PFSK-1 (cell line): ENCODE measurements at regions not wholly inside any gene's neighbourhood (a gene's known extent, or its start where the extent isn't known, plus 50 kb on each side); places are given as distances from the start of the nearest gene placed in this dataset.

Experiments used
- FOXP2 ChIP-seq: optimal IDR thresholded peaks from 2 replicates; pipeline ENCODE3; 2011; ENCODE audit warnings: borderline replicate concordance, control low read depth, inconsistent platforms; ENCODE audit not compliant: insufficient read depth; ENCODE audit errors: extremely low read length, extremely low read depth
- POLR2AphosphoS5 ChIP-seq: IDR thresholded peaks from 2 replicates; pipeline ENCODE4 v1.6.1; 2012; ENCODE audit warnings: low read depth, mild to moderate bottlenecking, control low read depth, low read length, moderate library complexity
- SIN3A ChIP-seq: IDR thresholded peaks from 2 replicates; pipeline ENCODE4 v1.6.1; 2012; ENCODE audit warnings: mild to moderate bottlenecking, low read length, moderate library complexity, borderline replicate concordance; ENCODE audit not compliant: insufficient read depth
- TAF1 ChIP-seq: IDR thresholded peaks from 2 replicates; pipeline ENCODE4 v1.6.1; 2012; ENCODE audit warnings: low read length, control low read depth, borderline replicate concordance; ENCODE audit not compliant: insufficient read depth
- TF ChIP-seq, protein P1 (sequence below), 2 experiments: IDR thresholded peaks; 2 replicates each; pipeline versions ENCODE4 v1.6.1 to v1.8.0; 2011 to 2012; ENCODE audit warnings: low read depth in 2 of 2, low read length in 2 of 2, control low read depth in 1 of 2, inconsistent platforms in 1 of 2, mild to moderate bottlenecking in 1 of 2, moderate library complexity in 1 of 2; ENCODE audit not compliant: insufficient read depth in 1 of 2

- TF ChIP-seq TAF1, result no peak
- no peak for TF ChIP-seq POLR2AphosphoS5
- no peak for TF ChIP-seq FOXP2
- no peak for TF ChIP-seq SIN3A
These were observed 224.9 kb downstream of the INSIG2 start for GRCh38 chr2:118312969-118313756.

DNA sequence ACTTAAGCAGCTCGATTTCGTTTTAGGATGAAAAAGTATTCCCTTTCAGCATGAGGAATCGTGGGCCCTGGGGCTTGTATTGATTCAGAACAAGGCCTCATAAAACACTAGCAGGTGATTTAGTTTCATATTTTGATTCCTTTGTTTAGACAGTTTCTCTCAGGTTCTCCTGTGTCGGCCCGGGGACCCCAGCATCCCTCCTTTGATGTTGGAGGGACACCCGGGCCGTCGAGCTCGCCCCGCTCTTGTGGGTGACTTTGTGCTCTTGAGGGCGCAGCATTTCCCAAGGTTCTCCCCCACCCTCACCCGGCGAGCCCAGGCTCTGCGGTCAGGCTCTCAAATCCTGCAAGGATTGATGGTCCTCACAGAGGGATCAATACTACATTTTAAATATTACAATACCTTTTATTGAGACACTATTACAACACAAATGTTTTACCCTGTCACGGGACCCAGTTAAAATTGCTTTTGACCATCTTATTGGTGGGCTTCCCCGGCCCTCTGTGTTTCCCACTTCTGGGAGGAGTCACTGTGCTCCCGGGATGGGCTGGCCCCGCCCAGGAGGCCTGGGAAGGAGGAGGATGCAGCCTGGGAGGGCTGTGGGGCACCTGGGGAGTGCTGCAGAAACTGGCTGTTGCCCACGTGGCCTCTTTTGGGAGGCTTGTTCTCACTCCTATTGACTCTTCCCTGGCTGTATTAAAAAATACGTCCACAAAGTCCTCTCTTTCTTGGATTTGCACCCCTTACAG, 222.6 kb downstream of the INSIG2 start:
- no peak for TF ChIP-seq SIN3A
- no peak for TF ChIP-seq POLR2AphosphoS5
- TF ChIP-seq FOXP2, result no peak
- TF ChIP-seq, protein P1, sequence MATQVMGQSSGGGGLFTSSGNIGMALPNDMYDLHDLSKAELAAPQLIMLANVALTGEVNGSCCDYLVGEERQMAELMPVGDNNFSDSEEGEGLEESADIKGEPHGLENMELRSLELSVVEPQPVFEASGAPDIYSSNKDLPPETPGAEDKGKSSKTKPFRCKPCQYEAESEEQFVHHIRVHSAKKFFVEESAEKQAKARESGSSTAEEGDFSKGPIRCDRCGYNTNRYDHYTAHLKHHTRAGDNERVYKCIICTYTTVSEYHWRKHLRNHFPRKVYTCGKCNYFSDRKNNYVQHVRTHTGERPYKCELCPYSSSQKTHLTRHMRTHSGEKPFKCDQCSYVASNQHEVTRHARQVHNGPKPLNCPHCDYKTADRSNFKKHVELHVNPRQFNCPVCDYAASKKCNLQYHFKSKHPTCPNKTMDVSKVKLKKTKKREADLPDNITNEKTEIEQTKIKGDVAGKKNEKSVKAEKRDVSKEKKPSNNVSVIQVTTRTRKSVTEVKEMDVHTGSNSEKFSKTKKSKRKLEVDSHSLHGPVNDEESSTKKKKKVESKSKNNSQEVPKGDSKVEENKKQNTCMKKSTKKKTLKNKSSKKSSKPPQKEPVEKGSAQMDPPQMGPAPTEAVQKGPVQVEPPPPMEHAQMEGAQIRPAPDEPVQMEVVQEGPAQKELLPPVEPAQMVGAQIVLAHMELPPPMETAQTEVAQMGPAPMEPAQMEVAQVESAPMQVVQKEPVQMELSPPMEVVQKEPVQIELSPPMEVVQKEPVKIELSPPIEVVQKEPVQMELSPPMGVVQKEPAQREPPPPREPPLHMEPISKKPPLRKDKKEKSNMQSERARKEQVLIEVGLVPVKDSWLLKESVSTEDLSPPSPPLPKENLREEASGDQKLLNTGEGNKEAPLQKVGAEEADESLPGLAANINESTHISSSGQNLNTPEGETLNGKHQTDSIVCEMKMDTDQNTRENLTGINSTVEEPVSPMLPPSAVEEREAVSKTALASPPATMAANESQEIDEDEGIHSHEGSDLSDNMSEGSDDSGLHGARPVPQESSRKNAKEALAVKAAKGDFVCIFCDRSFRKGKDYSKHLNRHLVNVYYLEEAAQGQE (IDR thresholded peaks at IDR 0.05; ENCODE audit: insufficient read depth in 1 of 2, low read depth in 2 of 2, low read length in 2 of 2), result no peak
- no peak for TF ChIP-seq TAF1

DNA sequence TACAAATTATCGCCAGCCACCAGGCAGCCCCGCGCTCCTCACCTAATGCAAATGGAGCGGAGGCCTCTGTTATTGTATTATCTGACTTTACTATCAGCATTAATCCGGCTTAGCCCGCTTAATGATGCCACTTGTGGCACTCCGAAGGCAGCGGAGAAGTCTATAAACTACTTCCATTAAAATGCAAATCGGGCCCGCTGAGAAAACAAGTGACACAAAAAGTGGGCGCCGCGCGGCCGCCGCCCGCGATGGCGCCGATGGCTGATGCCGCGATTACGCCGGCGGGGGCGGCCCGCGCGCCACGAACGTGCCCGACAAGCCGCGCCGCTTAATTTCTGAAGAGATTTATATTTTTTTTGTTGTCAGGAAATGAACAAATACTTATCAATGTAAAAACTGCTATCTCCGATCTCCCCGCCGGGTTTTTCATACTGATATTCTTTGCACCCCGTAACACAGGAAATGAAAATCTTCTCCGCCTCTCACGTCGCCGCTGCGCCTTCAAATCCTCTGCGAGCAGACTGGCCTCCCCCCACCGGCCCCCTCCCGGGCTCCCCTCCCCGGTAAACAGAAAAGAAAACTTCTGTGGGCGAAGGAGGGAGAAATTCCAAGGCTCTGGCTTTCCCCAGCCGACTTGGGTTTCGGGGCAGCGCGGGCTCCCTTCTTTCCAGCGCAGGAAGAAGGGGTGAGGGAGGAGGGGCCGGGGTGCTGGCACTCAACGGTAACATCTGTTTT, 221.8 kb downstream of the INSIG2 start:
- TF ChIP-seq POLR2AphosphoS5, result no peak
- TF ChIP-seq TAF1, result no peak
- TF ChIP-seq, protein P1 (IDR thresholded peaks at IDR 0.05; ENCODE audit: insufficient read depth in 1 of 2, low read depth in 2 of 2, low read length in 2 of 2), result no peak
- TF ChIP-seq SIN3A, result no peak
- TF ChIP-seq FOXP2, result no peak

DNA sequence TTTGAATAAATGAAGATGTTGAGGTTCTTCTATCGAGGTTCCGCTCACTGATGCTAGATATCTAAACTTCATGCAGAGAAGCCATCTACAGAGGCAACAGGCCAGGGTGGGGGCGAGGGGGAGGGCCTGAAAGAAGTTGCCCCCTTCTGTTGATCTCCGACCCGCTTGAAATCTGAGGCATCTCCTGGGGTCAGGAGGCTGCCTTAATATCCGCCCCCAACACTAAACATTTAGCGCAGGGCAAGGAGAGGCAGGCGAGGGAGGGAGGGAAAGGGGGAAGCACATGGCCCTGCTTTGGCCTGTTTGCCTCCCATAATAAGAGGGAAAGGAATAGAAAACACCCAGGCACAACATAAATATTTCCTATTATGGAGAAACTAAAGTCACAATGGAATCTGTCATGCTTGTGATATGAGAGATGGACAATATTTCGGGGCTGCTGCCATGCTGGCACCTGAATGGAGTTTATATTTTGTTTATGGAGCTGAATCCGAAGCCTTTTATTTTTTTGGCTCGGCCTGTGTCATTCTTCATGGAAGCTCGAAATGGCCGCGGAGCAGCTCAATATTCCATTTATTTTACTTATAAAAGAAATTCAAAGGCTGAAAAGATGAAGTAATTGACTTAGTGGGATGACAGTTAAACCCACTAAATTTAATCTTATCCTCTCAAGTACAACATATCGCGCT, 221.1 kb downstream of the INSIG2 start:
- TF ChIP-seq, protein P1 (IDR thresholded peaks at IDR 0.05; ENCODE audit: insufficient read depth in 1 of 2, low read depth in 2 of 2, low read length in 2 of 2), result no peak

GRCh38 chr2:118307864-118308263, 219.6 kb downstream of the INSIG2 start:
- TF ChIP-seq POLR2AphosphoS5 (no peak), FOXP2 (no peak), TAF1 (no peak), SIN3A (no peak)
- TF ChIP-seq, protein P1 (IDR thresholded peaks at IDR 0.05; ENCODE audit: insufficient read depth in 1 of 2, low read depth in 2 of 2, low read length in 2 of 2), result no peak
